MM.1S (cell line): ENCODE measurements at regions not wholly inside any gene's neighbourhood (a gene's known extent, or its start where the extent isn't known, plus 50 kb on each side); places are given as distances from the start of the nearest gene placed in this dataset.

Experiments
- DNase-seq: peaks from one replicate; pipeline ENCODE4 v3.0.0-alpha.2; 2015
- H2AFZ ChIP-seq: fragments of 300-600 bp; sonication (generic); 2 replicates; pipeline ENCODE4 v1.6.0; 2016; ENCODE audit warnings: antibody characterized with exemption, low read length
- H3F3A ChIP-seq: fragments of 300-600 bp; sonication (generic); 2 replicates; pipeline ENCODE4 v1.6.1; 2016; ENCODE audit warnings: mild to moderate bottlenecking, antibody characterized with exemption, low read length, moderate library complexity, mixed read lengths; ENCODE audit not compliant: insufficient read depth
- H3K27ac ChIP-seq: fragments of 300-600 bp; sonication (generic); 2 replicates; pipeline ENCODE4 v1.5.1; 2016; ENCODE audit warnings: mild to moderate bottlenecking, low read length
- H3K27me3 ChIP-seq: fragments of 300-600 bp; sonication (generic); replicated peaks from 2 replicates; pipeline ENCODE4 v1.6.0; 2016; ENCODE audit warnings: low read length; ENCODE audit not compliant: insufficient read depth
- H3K36me3 ChIP-seq: fragments of 300-600 bp; sonication (generic); replicated peaks from 2 replicates; pipeline ENCODE4 v1.6.1; 2016; ENCODE audit warnings: mild to moderate bottlenecking, low read length, mixed read lengths; ENCODE audit not compliant: insufficient read depth
- H3K4me1 ChIP-seq: fragments of 300-600 bp; sonication (generic); 2 replicates; pipeline ENCODE4 v1.6.1; 2016; ENCODE audit warnings: low read length, mixed read lengths
- H3K4me2 ChIP-seq: fragments of 300-600 bp; sonication (generic); 2 replicates; pipeline ENCODE4 v1.6.0; 2016; ENCODE audit warnings: low read depth, low read length
- H3K4me3 ChIP-seq: fragments of 300-600 bp; sonication (generic); 2 replicates; pipeline ENCODE4 v1.5.1; 2016; ENCODE audit warnings: low read length, mixed read lengths
- H3K79me2 ChIP-seq: fragments of 300-600 bp; sonication (generic); 2 replicates; pipeline ENCODE4 v1.6.1; 2016; ENCODE audit warnings: mixed run types, low read length, mixed read lengths
- H3K9ac ChIP-seq: fragments of 300-600 bp; sonication (generic); 2 replicates; pipeline ENCODE4 v1.6.1; 2016; ENCODE audit warnings: low read length, mixed read lengths
- H3K9me2 ChIP-seq: fragments of 300-600 bp; sonication (generic); replicated peaks from 2 replicates; pipeline ENCODE4 v1.6.1; 2016; ENCODE audit warnings: mild to moderate bottlenecking, low read length, mixed read lengths; ENCODE audit not compliant: insufficient read depth
- H3K9me3 ChIP-seq: fragments of 300-600 bp; sonication (generic); replicated peaks from 2 replicates; pipeline ENCODE4 v1.6.1; 2016; ENCODE audit warnings: mild to moderate bottlenecking, low read length, mixed read lengths; ENCODE audit not compliant: insufficient read depth
- H4K20me1 ChIP-seq: fragments of 300-600 bp; sonication (generic); 2 replicates; pipeline ENCODE4 v1.6.1; 2016; ENCODE audit warnings: mild to moderate bottlenecking, low read length, moderate library complexity, mixed read lengths; ENCODE audit not compliant: insufficient read depth
- CTCF ChIP-seq: fragments of 300-600 bp; sonication (generic); IDR thresholded peaks from 2 replicates; pipeline ENCODE4 v1.5.1; 2016; ENCODE audit warnings: antibody characterized with exemption, low read length, mixed read lengths
- EZH2 ChIP-seq: fragments of 300-600 bp; sonication (generic); optimal IDR thresholded peaks from 2 replicates; pipeline ENCODE3; 2017; ENCODE audit warnings: low read depth, mild to moderate bottlenecking, antibody characterized with exemption, low read length, mixed read lengths
- EZH2phosphoT487 ChIP-seq: fragments of 300-600 bp; sonication (generic); IDR thresholded peaks from 2 replicates; pipeline ENCODE4 v1.6.1; 2018; ENCODE audit warnings: antibody characterized with exemption, low read length

GRCh38 chr5:28549588-28549987 is 1511.2 kb upstream of the CDH9 start:
- no peak overlapping the region for H3K4me3 ChIP-seq
- TF ChIP-seq EZH2 (no peak), CTCF (no peak), EZH2phosphoT487 (no peak)
- H3K27ac ChIP-seq: no peak overlapping the region
- H2AFZ ChIP-seq: no peak overlapping the region
- no peaks in the 10 kb centered on the region for H3K9me2 ChIP-seq
- no peaks in the 10 kb centered on the region for H3K9me3 ChIP-seq
- no peaks in the 10 kb centered on the region for H4K20me1 ChIP-seq
- H3K79me2 ChIP-seq: no peaks in the 10 kb centered on the region
- no peaks in the 10 kb centered on the region for H3K4me1 ChIP-seq
- no peaks in the 10 kb centered on the region for H3K36me3 ChIP-seq
- H3F3A ChIP-seq: no peaks in the 10 kb centered on the region
- H3K4me2 ChIP-seq: no peak overlapping the region
- H3K9ac ChIP-seq: no peak overlapping the region
- no peaks in the 10 kb centered on the region for H3K27me3 ChIP-seq
- DNase-seq: no peak

DNA sequence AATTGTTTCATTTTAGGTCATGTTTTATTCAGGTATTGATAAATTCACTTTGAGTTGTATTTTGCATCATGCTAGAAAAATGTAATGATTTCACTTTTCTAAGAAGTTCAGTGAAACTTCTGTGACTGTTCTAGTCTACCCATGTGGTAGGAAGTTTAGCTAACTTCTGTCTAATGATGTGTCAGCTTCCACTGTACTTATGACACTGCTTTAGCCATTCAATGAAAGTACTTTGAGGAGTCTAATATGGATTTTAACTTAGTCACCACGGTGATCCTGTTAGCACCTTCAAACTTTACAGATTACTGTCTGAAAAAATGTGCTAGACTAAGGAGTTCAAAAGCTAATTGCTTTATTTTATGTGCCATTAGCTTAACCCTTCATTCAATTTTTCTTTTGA is 1510.5 kb upstream of the CDH9 start:
- no peaks in the 10 kb centered on the region for H3K27me3 ChIP-seq
- no peaks in the 10 kb centered on the region for H3F3A ChIP-seq
- H4K20me1 ChIP-seq: no peaks in the 10 kb centered on the region
- no peaks in the 10 kb centered on the region for H3K9me2 ChIP-seq
- H3K4me1 ChIP-seq: no peaks in the 10 kb centered on the region
- DNase-seq: no peak
- H3K36me3 ChIP-seq: no peaks in the 10 kb centered on the region
- no peaks in the 10 kb centered on the region for H3K9me3 ChIP-seq
- H3K4me3 ChIP-seq: no peak overlapping the region
- TF ChIP-seq EZH2phosphoT487: no peak
- no peak for TF ChIP-seq EZH2
- no peak for TF ChIP-seq CTCF
- H2AFZ ChIP-seq: no peak overlapping the region; the same call in 1 of the 2 replicates
- H3K27ac ChIP-seq: no peak overlapping the region
- H3K9ac ChIP-seq: no peak overlapping the region
- no peaks in the 10 kb centered on the region for H3K79me2 ChIP-seq
- no peak overlapping the region for H3K4me2 ChIP-seq

DNA sequence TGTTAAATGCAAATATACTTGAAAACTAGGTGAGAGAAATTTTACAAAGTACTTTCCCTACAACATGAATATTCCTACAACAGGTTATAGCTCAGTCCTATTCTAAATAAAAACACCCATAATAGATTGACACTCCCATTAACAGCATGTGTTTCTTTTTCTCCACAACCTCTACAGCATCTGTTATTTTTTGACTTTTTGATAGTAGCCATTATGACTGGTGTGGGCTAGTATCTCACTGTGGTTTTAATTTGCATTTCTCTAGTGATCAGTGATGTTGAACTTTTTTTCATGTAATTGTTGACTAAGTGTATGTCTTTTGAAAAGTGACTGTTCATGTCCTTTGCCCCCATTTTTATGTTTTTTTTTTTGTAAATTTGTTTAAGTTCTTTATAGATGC is 1506.1 kb upstream of the CDH9 start:
- DNase-seq: no peak
- Histone ChIP-seq H4K20me1 (no peaks in the 10 kb centered on the region), H3K9me3 (no peaks in the 10 kb centered on the region), H3K27me3 (no peaks in the 10 kb centered on the region), H3K4me3 (no peak overlapping the region), H3K9me2 (no peaks in the 10 kb centered on the region), H2AFZ (no peak overlapping the region), H3K9ac (no peak overlapping the region), H3K79me2 (no peaks in the 10 kb centered on the region), H3K36me3 (no peaks in the 10 kb centered on the region), H3K4me2 (no peak overlapping the region), H3K4me1 (no peaks in the 10 kb centered on the region), H3K27ac (no peak overlapping the region), H3F3A (no peaks in the 10 kb centered on the region)
- TF ChIP-seq CTCF (no peak), EZH2phosphoT487 (no peak), EZH2 (no peak)
